ENCODE measurements at regions not wholly inside any gene's neighbourhood (a gene's known extent, or its start where the extent isn't known, plus 50 kb on each side); places are given as distances from the start of the nearest gene placed in this dataset.

- no peak for TF ChIP-seq CTCF (IDR thresholded peaks at IDR 0.05)
- no peak for TF ChIP-seq POLR2A (IDR thresholded peaks at IDR 0.05)
- TF ChIP-seq EP300 (IDR thresholded peaks at IDR 0.05): no peak
These were observed 190.3 kb downstream of the TLE1 start for GRCh38 chr9:81499021-81499454.
